AG09319 (cell line): ENCODE measurements at regions not wholly inside any gene's neighbourhood (a gene's known extent, or its start where the extent isn't known, plus 50 kb on each side); places are given as distances from the start of the nearest gene placed in this dataset.

Source experiments
- DNase-seq: peaks from one replicate; pipeline ENCODE4 v3.0.0-alpha.2; 2010; ENCODE audit warnings: low read depth; ENCODE audit errors: extremely low read depth
- TF ChIP-seq, protein P1 (sequence below): IDR thresholded peaks from 2 replicates; pipeline ENCODE4 v1.5.1; 2011; ENCODE audit warnings: low read depth, mild to moderate bottlenecking, inconsistent platforms, low read length, moderate library complexity

DNA sequence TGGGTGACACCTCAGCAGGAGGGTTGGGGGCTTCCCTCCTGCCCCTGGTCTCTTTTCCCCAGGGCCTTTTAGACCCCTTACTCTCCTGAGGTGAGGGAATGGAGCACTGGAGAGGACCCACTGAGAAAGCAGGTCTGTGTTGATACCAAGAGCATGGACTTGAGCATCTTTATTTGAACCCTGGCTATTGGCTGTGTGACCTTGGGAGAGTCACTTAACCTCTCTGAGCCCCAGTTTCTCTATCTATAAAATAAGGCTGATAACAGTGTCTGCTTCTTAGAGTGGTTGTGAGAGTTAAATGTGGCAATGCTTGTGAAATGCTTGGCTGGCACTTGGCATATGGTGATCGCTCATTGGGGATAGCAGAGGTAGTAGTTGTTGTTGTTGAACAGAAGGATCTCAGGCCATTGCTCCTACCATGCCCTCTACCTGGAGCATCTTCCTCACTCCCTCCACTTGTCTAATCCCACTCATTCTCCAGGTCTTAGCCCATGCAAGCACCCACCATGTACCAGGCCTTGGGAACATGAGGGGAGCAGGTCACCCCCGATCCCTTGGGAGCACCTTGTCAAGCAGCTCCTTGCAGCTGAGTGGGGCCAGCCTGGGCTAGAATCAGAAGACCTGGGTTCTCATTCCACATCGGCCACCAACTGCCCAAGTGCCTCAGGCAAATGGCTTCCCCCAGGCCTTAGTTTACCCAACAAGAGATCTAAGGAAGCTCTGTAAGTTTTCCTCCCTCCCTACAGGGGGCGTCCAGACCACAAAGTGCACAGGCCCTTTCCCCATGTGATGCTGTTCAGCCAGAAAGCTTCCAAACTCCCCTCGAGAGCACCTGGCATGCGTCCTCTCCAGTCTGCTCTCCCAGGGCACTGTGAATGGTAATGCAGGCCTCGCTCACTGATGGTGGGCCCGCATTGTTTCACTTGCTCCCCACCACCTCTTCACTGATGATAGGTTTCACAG, 96.7 kb downstream of the LSM3 start:
- no peak for DNase-seq

DNA sequence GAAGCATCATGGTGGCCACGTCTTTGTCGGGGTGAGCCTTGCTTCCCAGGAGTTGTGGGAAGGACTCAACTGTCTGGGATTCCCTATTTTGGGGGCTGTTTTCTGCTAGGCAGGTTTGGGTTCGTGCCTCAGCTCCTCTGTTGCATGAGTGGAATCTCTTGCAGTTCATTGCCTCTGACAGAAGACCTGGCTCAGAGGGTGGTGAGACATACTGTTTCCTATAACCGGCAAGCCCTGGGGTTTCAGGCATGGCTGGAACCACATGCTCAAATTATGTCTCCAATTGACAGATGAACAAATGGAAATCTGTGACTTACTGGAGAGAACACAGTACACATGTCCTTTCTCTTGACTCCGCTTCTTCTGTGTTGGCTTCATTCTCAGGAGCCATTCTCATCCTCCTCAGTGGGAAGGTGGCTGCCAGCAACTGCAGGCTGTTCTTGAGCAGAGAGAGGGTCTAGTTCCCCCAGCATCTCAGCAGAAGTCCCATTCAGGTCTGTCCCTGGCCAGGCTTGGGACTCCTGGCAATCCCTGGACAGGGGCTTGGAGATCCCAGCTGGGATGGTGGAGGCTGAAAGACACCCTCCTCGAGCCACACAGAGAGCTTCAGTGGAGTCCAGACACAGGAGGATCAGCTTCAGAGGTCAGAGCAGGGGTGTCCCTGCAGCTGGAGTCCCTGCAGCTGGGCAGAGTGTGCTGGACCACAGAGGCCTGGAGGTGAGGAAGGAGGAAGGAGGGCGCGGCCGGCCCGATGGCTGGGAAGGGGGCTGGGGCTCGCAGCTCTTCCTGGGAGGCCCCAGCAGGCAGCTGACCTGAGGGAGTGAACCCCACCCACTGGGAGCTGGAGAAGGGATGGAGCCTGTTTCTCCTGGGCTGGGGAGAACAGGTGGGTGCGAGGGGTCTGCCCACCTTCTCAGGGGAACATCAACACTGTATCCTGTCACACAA, 97.6 kb downstream of the LSM3 start:
- DNase-seq: no peak

More for the DNA sequence above, 96.7 kb downstream of the LSM3 start:
- TF ChIP-seq, protein P1, sequence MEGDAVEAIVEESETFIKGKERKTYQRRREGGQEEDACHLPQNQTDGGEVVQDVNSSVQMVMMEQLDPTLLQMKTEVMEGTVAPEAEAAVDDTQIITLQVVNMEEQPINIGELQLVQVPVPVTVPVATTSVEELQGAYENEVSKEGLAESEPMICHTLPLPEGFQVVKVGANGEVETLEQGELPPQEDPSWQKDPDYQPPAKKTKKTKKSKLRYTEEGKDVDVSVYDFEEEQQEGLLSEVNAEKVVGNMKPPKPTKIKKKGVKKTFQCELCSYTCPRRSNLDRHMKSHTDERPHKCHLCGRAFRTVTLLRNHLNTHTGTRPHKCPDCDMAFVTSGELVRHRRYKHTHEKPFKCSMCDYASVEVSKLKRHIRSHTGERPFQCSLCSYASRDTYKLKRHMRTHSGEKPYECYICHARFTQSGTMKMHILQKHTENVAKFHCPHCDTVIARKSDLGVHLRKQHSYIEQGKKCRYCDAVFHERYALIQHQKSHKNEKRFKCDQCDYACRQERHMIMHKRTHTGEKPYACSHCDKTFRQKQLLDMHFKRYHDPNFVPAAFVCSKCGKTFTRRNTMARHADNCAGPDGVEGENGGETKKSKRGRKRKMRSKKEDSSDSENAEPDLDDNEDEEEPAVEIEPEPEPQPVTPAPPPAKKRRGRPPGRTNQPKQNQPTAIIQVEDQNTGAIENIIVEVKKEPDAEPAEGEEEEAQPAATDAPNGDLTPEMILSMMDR: peak; percentile 29

DNA sequence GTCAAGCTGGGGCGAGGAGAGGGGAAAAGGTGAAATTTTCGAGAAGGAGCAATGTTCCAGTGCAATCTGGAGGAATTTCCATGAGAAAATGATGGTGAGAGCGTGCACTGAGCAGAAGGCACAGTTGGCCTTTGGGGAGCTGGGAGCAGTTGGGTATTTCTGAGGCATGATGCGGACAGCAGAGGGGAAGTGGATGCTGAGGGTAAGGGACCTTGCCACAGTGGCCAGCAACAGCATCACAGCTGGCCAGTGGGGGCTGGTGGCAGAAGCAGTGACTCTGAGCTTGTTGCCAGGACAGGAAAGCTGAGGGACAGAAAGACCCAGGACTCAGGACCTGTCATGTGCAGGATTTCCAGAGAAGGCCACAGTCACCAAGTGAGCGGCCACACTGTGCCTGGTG, 98.9 kb downstream of the LSM3 start:
- DNase-seq: no peak
- TF ChIP-seq, protein P1: no peak

More for the DNA sequence above, 97.6 kb downstream of the LSM3 start:
- TF ChIP-seq, protein P1: no peak

DNA sequence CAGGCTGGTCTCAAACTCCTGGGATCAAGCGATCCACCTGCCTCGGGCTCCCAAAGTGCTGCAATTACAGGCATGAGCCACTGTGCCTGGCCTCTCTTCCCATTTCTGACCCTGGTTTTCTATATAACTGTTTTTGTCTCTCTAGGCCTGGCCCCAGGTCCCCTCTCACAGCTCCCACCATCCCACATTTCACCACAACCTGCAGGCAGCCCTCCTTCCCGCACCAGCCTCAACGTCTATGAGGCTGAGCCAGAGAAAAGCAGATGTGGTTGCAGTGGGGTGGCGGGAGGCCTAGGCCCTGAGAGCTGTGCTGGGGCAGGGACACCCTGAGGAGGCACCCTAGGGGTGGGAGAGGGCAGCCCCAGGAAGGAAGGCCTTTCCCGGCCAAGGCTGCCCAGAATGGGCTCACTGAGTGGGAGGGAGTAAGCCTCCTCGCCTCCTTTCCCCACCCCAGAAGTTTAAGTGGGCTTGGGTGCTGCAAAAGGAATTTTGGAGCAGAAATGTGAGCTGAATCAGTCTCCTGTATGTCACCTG, 99.7 kb downstream of the LSM3 start:
- TF ChIP-seq, protein P1: no peak
- no peak for DNase-seq

DNA sequence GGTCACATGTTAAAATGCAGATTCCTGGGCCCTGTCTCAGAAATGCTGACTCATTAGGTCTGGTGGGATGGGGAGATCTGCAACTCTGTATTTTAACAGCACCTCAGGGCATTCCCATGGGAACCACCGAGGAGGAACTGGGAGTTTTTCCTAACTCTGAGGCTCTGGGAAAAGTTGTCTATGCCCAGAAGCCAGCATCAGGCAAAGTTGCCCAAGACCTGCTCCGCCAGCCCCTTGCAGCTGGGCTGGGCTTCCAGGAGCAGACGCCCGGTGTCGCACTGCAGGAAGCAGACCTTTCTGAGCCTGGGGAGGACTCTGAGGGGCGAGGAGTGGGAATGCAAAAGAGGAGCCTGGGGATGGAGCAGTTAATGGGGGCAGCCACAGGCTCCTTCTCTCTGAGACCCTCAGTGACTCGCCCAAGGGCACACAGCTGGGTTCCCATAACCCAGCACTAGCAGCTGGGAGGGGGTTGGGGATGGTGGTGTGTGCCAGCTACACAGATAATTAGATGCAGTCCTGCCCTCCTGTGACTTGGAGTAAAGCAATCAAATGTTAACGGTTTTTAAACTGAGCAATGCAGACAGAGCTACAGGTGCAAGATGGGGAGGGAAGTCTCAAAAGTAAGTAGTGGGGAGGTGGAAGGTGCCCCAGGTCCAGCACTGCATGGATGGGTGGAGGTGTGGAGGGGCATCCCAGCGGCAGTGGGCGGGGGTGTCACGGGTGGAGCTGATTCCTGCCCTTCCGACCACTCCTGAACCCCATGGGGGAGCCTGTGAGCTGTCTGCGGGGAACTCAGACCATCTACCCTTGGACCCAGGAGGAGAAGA, 100.4 kb downstream of the LSM3 start:
- DNase-seq: no peak
- TF ChIP-seq, protein P1: no peak; the same call in 1 of the 2 replicates

DNA sequence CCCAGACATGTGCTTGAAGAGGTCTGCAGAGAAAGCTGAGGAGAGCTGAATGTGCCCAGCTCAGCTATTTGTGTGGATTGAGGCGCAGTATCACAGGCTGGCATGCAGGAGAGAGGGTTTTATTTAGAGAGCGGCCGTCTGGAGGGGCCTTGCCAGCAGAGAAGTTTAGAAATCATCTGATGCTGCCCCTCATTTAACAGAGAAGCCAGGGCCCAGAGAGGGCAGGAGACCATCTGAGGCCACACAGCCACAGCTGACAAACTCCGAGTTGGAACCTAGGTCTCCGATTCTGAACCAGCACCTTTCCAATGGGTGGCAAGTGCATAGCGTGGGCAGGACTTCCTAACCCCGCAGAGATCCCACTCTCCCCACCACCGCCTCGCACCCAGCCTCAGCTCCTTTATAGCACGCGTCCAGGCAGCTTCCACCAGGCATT, 101.0 kb downstream of the LSM3 start:
- no peak for DNase-seq
- TF ChIP-seq, protein P1: no peak
